Kidney (tissue), 13 donors: ENCODE measurements at regions not wholly inside any gene's neighbourhood (a gene's known extent, or its start where the extent isn't known, plus 50 kb on each side); places are given as distances from the start of the nearest gene placed in this dataset.

Experiments used
- DNase-seq, 5 donors: peaks; one replicate each; pipeline ENCODE4 v3.0.0-alpha.2; 2013 to 2020
- FAIRE-seq: peaks from 2 replicates; lab custom pipeline; 2012; peaks lifted over from hg19 to GRCh38; lab: Jason Lieb, UNC
- H3K27ac ChIP-seq, 2 donors: one replicate each; pipeline ENCODE4 v1.7.0; 2013; ENCODE audit warnings: low read depth in 2 of 2, low read length in 2 of 2, inconsistent platforms in 1 of 2
- H3K27me3 ChIP-seq: one replicate; pipeline ENCODE4 v1.7.1; 2013; ENCODE audit warnings: low read length, inconsistent platforms; ENCODE audit not compliant: control insufficient read depth, insufficient read depth
- H3K36me3 ChIP-seq, 3 donors: one replicate each; pipeline versions ENCODE4 v1.7.0 to v1.7.1; 2013; ENCODE audit warnings: low read length in 3 of 3, control low read depth in 1 of 3, inconsistent platforms in 1 of 3; ENCODE audit not compliant: insufficient read depth in 3 of 3, control insufficient read depth in 2 of 3
- H3K4me1 ChIP-seq, 3 donors: one replicate each; pipeline versions ENCODE4 v1.7.0 to v1.7.1; 2013; ENCODE audit warnings: low read length in 3 of 3, inconsistent platforms in 1 of 3, low read depth in 1 of 3; ENCODE audit not compliant: control insufficient read depth in 2 of 3, insufficient read depth in 2 of 3
- H3K4me3 ChIP-seq, 3 donors: one replicate each; pipeline versions ENCODE4 v1.7.0 to v1.8.1; 2013; ENCODE audit warnings: low read length in 3 of 3, control low read depth in 1 of 3, inconsistent platforms in 1 of 3
- H3K9ac ChIP-seq, 3 donors: one replicate each; pipeline versions ENCODE4 v1.7.0 to v1.7.1; 2013; ENCODE audit warnings: low read length in 3 of 3, control low read depth in 1 of 3, inconsistent platforms in 1 of 3
- H3K9me3 ChIP-seq, 3 donors: one replicate each; pipeline versions ENCODE4 v1.7.0 to v1.7.1; 2013; ENCODE audit warnings: low read length in 3 of 3, control low read depth in 1 of 3, inconsistent platforms in 1 of 3; ENCODE audit not compliant: control insufficient read depth in 2 of 3, insufficient read depth in 1 of 3
- CTCF ChIP-seq: IDR thresholded peaks from 3 replicates; pipeline ENCODE4 v1.5.1; 2012; ENCODE audit warnings: mild to moderate bottlenecking, moderate library complexity, borderline replicate concordance; ENCODE audit not compliant: insufficient read depth; ENCODE audit errors: extremely low read depth
- intact Hi-C: fragments of 100-400 bp; cut with DNase I; formaldehyde crosslinking; loops from one replicate; pipeline ENCODE4 v1.11.1; 2022
- donor health status: control.
- donor health status: control.
- donor health status: control.
- donor health status: control.
- donor health status: control.
- donor health status: DM: yes; HTN: yes; CAD: no.
- donor health status: Normal renal cell carcinoma (clear cell type).

GRCh38 chr2:163984986-163985385 is 249.2 kb upstream of the FIGN start:
- Histone ChIP-seq H3K27me3 (no peaks in the 10 kb centered on the region), H3K9ac (no peak overlapping the region), H3K4me1 (no peaks in the 10 kb centered on the region), H3K4me3 (no peak overlapping the region), H3K9me3 (no peaks in the 10 kb centered on the region), H3K36me3 (no peaks in the 10 kb centered on the region), H3K27ac (no peak overlapping the region)
- TF ChIP-seq CTCF, result no peak
- FAIRE-seq (no peak), DNase-seq (peak in 3 of 5 donors; percentile 27 to 51 (median 40))
- intact Hi-C loops, result no loop called here

GRCh38 chr2:163983911-163984310 is 248.1 kb upstream of the FIGN start:
- no peak overlapping the region for H3K9ac ChIP-seq
- H3K36me3 ChIP-seq, result no peaks in the 10 kb centered on the region
- H3K4me3 ChIP-seq, result no peak overlapping the region
- TF ChIP-seq CTCF, result no peak
- no peaks in the 10 kb centered on the region for H3K9me3 ChIP-seq
- no peak for FAIRE-seq
- DNase-seq, result no peak
- intact Hi-C loops, result no loop called here
- no peak overlapping the region for H3K27ac ChIP-seq
- no peaks in the 10 kb centered on the region for H3K4me1 ChIP-seq
- H3K27me3 ChIP-seq, result no peaks in the 10 kb centered on the region

GRCh38 chr2:163982938-163983337 is 247.1 kb upstream of the FIGN start:
- FAIRE-seq (no peak), DNase-seq (no peak)
- Histone ChIP-seq H3K4me1 (no peaks in the 10 kb centered on the region), H3K9me3 (no peaks in the 10 kb centered on the region), H3K4me3 (no peak overlapping the region), H3K36me3 (no peaks in the 10 kb centered on the region), H3K9ac (no peak overlapping the region), H3K27ac (no peak overlapping the region), H3K27me3 (no peaks in the 10 kb centered on the region)
- no peak for TF ChIP-seq CTCF
- intact Hi-C loops, result no loop called here

- FAIRE-seq (no peak), DNase-seq (no peak)
- no peak for TF ChIP-seq CTCF
- H3K4me1 ChIP-seq, result no peaks in the 10 kb centered on the region
- no peaks in the 10 kb centered on the region for H3K36me3 ChIP-seq
- H3K9me3 ChIP-seq, result no peaks in the 10 kb centered on the region
- H3K4me3 ChIP-seq, result no peak overlapping the region
- H3K27ac ChIP-seq, result no peak overlapping the region
- intact Hi-C loops, result no loop called here
- no peaks in the 10 kb centered on the region for H3K27me3 ChIP-seq
- no peak overlapping the region for H3K9ac ChIP-seq
Measured at GRCh38 chr2:163974766-163975165, 239.0 kb upstream of the FIGN start.
